HPDE6-E6E7 (cell line): ENCODE measurements at regions not wholly inside any gene's neighbourhood (a gene's known extent, or its start where the extent isn't known, plus 50 kb on each side); places are given as distances from the start of the nearest gene placed in this dataset.
"Not testable (repeated sequence)": the region's sequence is repeated elsewhere in the genome, so short reads cannot be mapped to it uniquely, and the experiment has no call there.

Experiments used
- DNase-seq: peaks from one replicate; pipeline ENCODE4 v3.0.0; 2011; ENCODE audit warnings: missing footprints; ENCODE audit errors: extremely low spot score

- DNase-seq = not testable (repeated sequence)
Observed at GRCh38 chr6:66494643-66495042, 787.6 kb upstream of the EYS start.

- no peak for DNase-seq
Observed at GRCh38 chr6:66489269-66489987, 782.4 kb upstream of the EYS start.

GRCh38 chr6:66481216-66481615 is 774.2 kb upstream of the EYS start:
- no peak for DNase-seq

GRCh38 chr6:66478705-66479104 is 771.7 kb upstream of the EYS start:
- no peak for DNase-seq

GRCh38 chr6:66435321-66435720 is 728.3 kb upstream of the EYS start:
- peak; percentile 23 for DNase-seq

- DNase-seq = no peak
Observed at GRCh38 chr6:66429210-66429609, 722.2 kb upstream of the EYS start.

- DNase-seq = no peak
Observed at GRCh38 chr6:66423047-66423446, 716.0 kb upstream of the EYS start.

- no peak for DNase-seq
Observed at GRCh38 chr6:66421570-66421969, 714.5 kb upstream of the EYS start.

GRCh38 chr6:66418906-66419305 is 711.9 kb upstream of the EYS start:
- DNase-seq = no peak

GRCh38 chr6:66403966-66404365 is 696.9 kb upstream of the EYS start:
- no peak for DNase-seq

- DNase-seq = no peak
Observed at GRCh38 chr6:66402873-66403272, 695.8 kb upstream of the EYS start.

- no peak for DNase-seq
Observed at GRCh38 chr6:66396549-66396948, 689.5 kb upstream of the EYS start.

GRCh38 chr6:66396145-66396544 is 689.1 kb upstream of the EYS start:
- DNase-seq = no peak

GRCh38 chr6:66390393-66390792 is 683.4 kb upstream of the EYS start:
- no peak for DNase-seq

- peak; percentile 16 for DNase-seq
Observed at GRCh38 chr6:66376001-66376400, 669.0 kb upstream of the EYS start.

GRCh38 chr6:66369407-66369806 is 662.4 kb upstream of the EYS start:
- DNase-seq = no peak

GRCh38 chr6:66362888-66363287 is 655.9 kb upstream of the EYS start:
- no peak for DNase-seq

- no peak for DNase-seq
Observed at GRCh38 chr6:66361886-66362285, 654.9 kb upstream of the EYS start.

GRCh38 chr6:66357781-66358180 is 650.8 kb upstream of the EYS start:
- DNase-seq = no peak

- DNase-seq = no peak
Observed at GRCh38 chr6:66355471-66355870, 648.4 kb upstream of the EYS start.

- DNase-seq = no peak
Observed at GRCh38 chr6:66344796-66345195, 637.8 kb upstream of the EYS start.

GRCh38 chr6:66340736-66341135 is 633.7 kb upstream of the EYS start:
- DNase-seq = no peak

GRCh38 chr6:66336176-66336575 is 629.1 kb upstream of the EYS start:
- no peak for DNase-seq

GRCh38 chr6:66328200-66328599 is 621.2 kb upstream of the EYS start:
- peak; percentile 1 for DNase-seq
